Esophagus mucosa (tissue), 1 donor: ENCODE measurements at regions not wholly inside any gene's neighbourhood (a gene's known extent, or its start where the extent isn't known, plus 50 kb on each side); places are given as distances from the start of the nearest gene placed in this dataset.
"Not testable (repeated sequence)": the region's sequence is repeated elsewhere in the genome, so short reads cannot be mapped to it uniquely, and the experiment has no call there.

ENCODE experiments used
- ATAC-seq: fragments of 200-7000 bp; cut with Tn5 transposase; one replicate; pipeline ENCODE4 v1.9.1; 2020
- donor health status: DM: yes; HTN: yes; CAD: no.

- ATAC-seq = no peak
Observed at GRCh38 chr13:82506805-82507414, 1375.4 kb downstream of the SLITRK1 start.

GRCh38 chr13:82501834-82502233 lies 1380.4 kb downstream of the SLITRK1 start:
- ATAC-seq = no peak

GRCh38 chr13:82480415-82480814 lies 1401.9 kb downstream of the SLITRK1 start:
- ATAC-seq = no peak

- no peak for ATAC-seq
Observed at GRCh38 chr13:82477436-82477835, 1404.8 kb downstream of the SLITRK1 start.

- no peak for ATAC-seq
Observed at GRCh38 chr13:82467626-82468025, 1414.6 kb downstream of the SLITRK1 start.

- ATAC-seq = not testable (repeated sequence)
Observed at GRCh38 chr13:82459575-82459974, 1422.7 kb downstream of the SLITRK1 start.

- ATAC-seq = no peak
Observed at GRCh38 chr13:82458169-82458568, 1424.1 kb downstream of the SLITRK1 start.

- ATAC-seq = not testable (repeated sequence)
Observed at GRCh38 chr13:82457548-82457947, 1424.7 kb downstream of the SLITRK1 start.

- ATAC-seq = no peak
Observed at GRCh38 chr13:82447416-82448077, 1434.7 kb downstream of the SLITRK1 start.

GRCh38 chr13:82439159-82439904 lies 1442.9 kb downstream of the SLITRK1 start:
- no peak for ATAC-seq

GRCh38 chr13:82438320-82438719 lies 1444.0 kb downstream of the SLITRK1 start:
- ATAC-seq = no peak

GRCh38 chr13:82436099-82436585 lies 1446.1 kb downstream of the SLITRK1 start:
- ATAC-seq = no peak

GRCh38 chr13:82432949-82433348 lies 1449.3 kb downstream of the SLITRK1 start:
- no peak for ATAC-seq

- ATAC-seq = no peak
Observed at GRCh38 chr13:82412749-82413148, 1469.5 kb downstream of the SLITRK1 start.

- no peak for ATAC-seq
Observed at GRCh38 chr13:82407321-82407720, 1475.0 kb downstream of the SLITRK1 start.

GRCh38 chr13:82374719-82375118 lies 1507.6 kb downstream of the SLITRK1 start:
- no peak for ATAC-seq

- ATAC-seq = no peak
Observed at GRCh38 chr13:82370316-82370715, 1512.0 kb downstream of the SLITRK1 start.

- ATAC-seq = no peak
Observed at GRCh38 chr13:82364525-82364924, 1517.7 kb downstream of the SLITRK1 start.

GRCh38 chr13:82358284-82358683 lies 1524.0 kb downstream of the SLITRK1 start:
- ATAC-seq = no peak

GRCh38 chr13:82356667-82357410 lies 1525.4 kb downstream of the SLITRK1 start:
- no peak for ATAC-seq

- ATAC-seq = no peak
Observed at GRCh38 chr13:82344867-82345266, 1537.4 kb downstream of the SLITRK1 start.

GRCh38 chr13:82341116-82341515 lies 1541.2 kb downstream of the SLITRK1 start:
- ATAC-seq = no peak

GRCh38 chr13:82330499-82330898 lies 1551.8 kb downstream of the SLITRK1 start:
- no peak for ATAC-seq
